Fibroblast of lung (primary cell): ENCODE measurements at regions not wholly inside any gene's neighbourhood (a gene's known extent, or its start where the extent isn't known, plus 50 kb on each side); places are given as distances from the start of the nearest gene placed in this dataset.

Experiments
- DNase-seq, 2 donors: peaks; one replicate each; pipeline versions ENCODE4 v3.0.0 to v3.0.0-alpha.2; 2010; ENCODE audit warnings: low read depth in 2 of 2
- H2AFZ ChIP-seq: 2 replicates; pipeline ENCODE4 v1.5.1; 2012; ENCODE audit warnings: low read length, control low read depth, inconsistent platforms
- H3K27ac ChIP-seq: 2 replicates; pipeline ENCODE4 v1.5.1; 2011; ENCODE audit warnings: low read length, control low read depth; ENCODE audit not compliant: insufficient read depth
- H3K27me3 ChIP-seq: 2 replicates; pipeline ENCODE4 v1.5.1; 2011; ENCODE audit warnings: mild to moderate bottlenecking, low read length; ENCODE audit not compliant: control insufficient read depth, insufficient read depth
- H3K36me3 ChIP-seq: 2 replicates; pipeline ENCODE4 v1.5.1; 2011; ENCODE audit warnings: low read length; ENCODE audit not compliant: control insufficient read depth, insufficient read depth
- H3K4me1 ChIP-seq: 2 replicates; pipeline ENCODE4 v1.5.1; 2011; ENCODE audit warnings: low read length; ENCODE audit not compliant: control insufficient read depth, insufficient read depth; ENCODE audit errors: extremely low read depth
- H3K4me2 ChIP-seq: 2 replicates; pipeline ENCODE4 v1.5.1; 2011; ENCODE audit warnings: low read length, control low read depth; ENCODE audit not compliant: insufficient read depth; ENCODE audit errors: extremely low read depth
- H3K4me3 ChIP-seq, 4 experiments: fragments of 200-600 bp in 1 of 4; sonication (generic) in 1 of 4; replicated peaks in 1 of 4; 2 replicates each; pipeline ENCODE4 v1.5.1; 2011 to 2016; ENCODE audit warnings: low read length in 4 of 4, low read depth in 3 of 4, mild to moderate bottlenecking in 3 of 4, control low read depth in 2 of 4, inconsistent platforms in 1 of 4, mixed read lengths in 1 of 4; ENCODE audit not compliant: insufficient read depth in 1 of 4; ENCODE audit errors: control extremely low read depth in 1 of 4
- H3K79me2 ChIP-seq: 2 replicates; pipeline ENCODE4 v1.5.1; 2012; ENCODE audit warnings: mild to moderate bottlenecking, low read length, inconsistent platforms; ENCODE audit not compliant: control insufficient read depth, insufficient read depth
- H3K9ac ChIP-seq: 2 replicates; pipeline ENCODE4 v1.5.1; 2011; ENCODE audit warnings: mild to moderate bottlenecking, low read length, control low read depth; ENCODE audit not compliant: insufficient read depth
- H3K9me3 ChIP-seq: 2 replicates; pipeline ENCODE4 v1.5.1; 2012; ENCODE audit warnings: low read depth, low read length; ENCODE audit not compliant: control insufficient read depth, insufficient read depth
- H4K20me1 ChIP-seq: 2 replicates; pipeline ENCODE4 v1.5.1; 2011; ENCODE audit warnings: low read length; ENCODE audit not compliant: control insufficient read depth, insufficient read depth; ENCODE audit errors: extremely low read depth
- EZH2 ChIP-seq: IDR thresholded peaks from 2 replicates; pipeline ENCODE4 v1.5.1; 2012; ENCODE audit warnings: low read length, control low read depth, mild to moderate bottlenecking; ENCODE audit errors: missing control alignments
- TF ChIP-seq, protein P1 (sequence below), 2 donors: IDR thresholded peaks in 1 of 2; conservative IDR thresholded peaks in 1 of 2; 1 replicate in 1 of 2; 2 replicates in 1 of 2; pipeline ENCODE4 v1.5.1; 2011 to 2012; ENCODE audit warnings: low read length in 2 of 2, control low read depth in 1 of 2, inconsistent platforms in 1 of 2, low read depth in 1 of 2, mild to moderate bottlenecking in 1 of 2

DNA sequence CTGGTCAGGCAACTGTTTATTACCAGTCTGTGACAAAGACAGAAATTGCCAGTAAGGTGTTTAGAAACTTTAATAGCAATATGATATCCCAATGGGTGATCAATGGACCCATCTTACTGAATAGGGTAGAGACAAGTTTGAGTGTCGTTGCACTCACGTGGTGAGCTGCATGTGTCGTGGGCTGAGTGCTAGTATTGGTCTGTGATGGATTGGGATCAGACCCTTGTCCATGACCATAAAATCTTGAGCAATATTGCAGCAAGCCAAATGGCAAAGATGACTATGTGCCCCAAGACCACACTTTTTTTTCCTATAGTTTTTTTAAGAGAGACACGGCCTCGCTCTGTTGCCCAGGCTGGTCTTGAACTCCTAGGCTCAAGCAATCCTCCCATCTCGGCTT is 114.5 kb downstream of the PALM2AKAP2 start:
- H3K36me3 ChIP-seq, result peaks cover 1% of the 10 kb centered on the region
- H3K9me3 ChIP-seq, result no peaks in the 10 kb centered on the region
- no peak for DNase-seq
- no peak overlapping the region for H3K9ac ChIP-seq
- no peak overlapping the region for H3K4me2 ChIP-seq
- TF ChIP-seq, protein P1, sequence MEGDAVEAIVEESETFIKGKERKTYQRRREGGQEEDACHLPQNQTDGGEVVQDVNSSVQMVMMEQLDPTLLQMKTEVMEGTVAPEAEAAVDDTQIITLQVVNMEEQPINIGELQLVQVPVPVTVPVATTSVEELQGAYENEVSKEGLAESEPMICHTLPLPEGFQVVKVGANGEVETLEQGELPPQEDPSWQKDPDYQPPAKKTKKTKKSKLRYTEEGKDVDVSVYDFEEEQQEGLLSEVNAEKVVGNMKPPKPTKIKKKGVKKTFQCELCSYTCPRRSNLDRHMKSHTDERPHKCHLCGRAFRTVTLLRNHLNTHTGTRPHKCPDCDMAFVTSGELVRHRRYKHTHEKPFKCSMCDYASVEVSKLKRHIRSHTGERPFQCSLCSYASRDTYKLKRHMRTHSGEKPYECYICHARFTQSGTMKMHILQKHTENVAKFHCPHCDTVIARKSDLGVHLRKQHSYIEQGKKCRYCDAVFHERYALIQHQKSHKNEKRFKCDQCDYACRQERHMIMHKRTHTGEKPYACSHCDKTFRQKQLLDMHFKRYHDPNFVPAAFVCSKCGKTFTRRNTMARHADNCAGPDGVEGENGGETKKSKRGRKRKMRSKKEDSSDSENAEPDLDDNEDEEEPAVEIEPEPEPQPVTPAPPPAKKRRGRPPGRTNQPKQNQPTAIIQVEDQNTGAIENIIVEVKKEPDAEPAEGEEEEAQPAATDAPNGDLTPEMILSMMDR (conservative IDR thresholded peaks at IDR 0.05 in 1 of 2, IDR thresholded peaks at IDR 0.05 in 1 of 2; ENCODE audit: low read depth in 1 of 2, low read length in 2 of 2), result no peak
- no peak for TF ChIP-seq EZH2
- no peak overlapping the region for H3K4me3 ChIP-seq
- H3K27ac ChIP-seq, result no peak overlapping the region
- H4K20me1 ChIP-seq, result no peaks in the 10 kb centered on the region
- H3K79me2 ChIP-seq, result no peaks in the 10 kb centered on the region
- peaks cover 4% of the 10 kb centered on the region for H3K4me1 ChIP-seq
- H3K27me3 ChIP-seq, result no peaks in the 10 kb centered on the region
- no peak overlapping the region for H2AFZ ChIP-seq

DNA sequence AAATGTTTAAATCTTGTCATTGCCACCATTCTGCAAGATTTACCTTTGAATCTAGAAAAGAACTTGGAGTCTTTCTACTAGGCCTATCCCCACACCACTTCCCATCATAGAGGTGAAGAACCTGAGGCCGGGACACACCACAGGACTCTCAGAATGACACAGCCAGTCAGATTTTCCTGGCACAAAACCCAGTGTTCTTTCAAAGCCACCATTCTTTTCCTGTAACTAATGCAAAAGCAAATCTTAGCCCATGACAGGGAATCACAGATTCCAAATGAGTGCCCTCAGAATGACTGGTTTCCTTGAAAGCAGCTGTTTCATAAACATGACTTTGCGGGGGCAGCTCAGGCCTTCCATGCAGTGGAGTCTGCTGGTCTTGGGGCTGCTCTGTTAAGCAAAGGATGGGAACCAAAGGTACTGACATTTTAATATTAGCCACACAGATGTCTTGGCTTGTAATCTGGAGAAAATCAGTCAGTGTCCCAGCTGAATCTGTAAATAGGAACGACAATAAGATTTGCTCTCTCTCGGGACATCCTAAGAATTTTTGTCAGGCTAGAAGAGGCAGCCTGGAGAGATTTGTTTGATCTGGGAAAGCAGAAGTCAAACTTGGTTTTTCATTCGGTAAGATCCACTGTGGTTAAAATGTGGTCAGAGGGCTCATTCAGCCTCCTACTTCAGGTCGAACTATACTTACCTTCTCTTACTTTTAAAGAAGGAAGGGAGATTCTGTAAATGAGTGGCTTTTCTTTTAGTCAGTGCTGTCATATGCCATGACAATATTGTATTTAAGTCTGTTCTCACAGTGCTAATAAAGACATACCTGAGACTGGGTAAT is 115.1 kb downstream of the PALM2AKAP2 start:
- Histone ChIP-seq H3K4me1 (peaks cover 4% of the 10 kb centered on the region), H3K9ac (no peak overlapping the region), H3K27ac (no peak overlapping the region), H3K9me3 (no peaks in the 10 kb centered on the region), H3K36me3 (peaks cover 1% of the 10 kb centered on the region), H3K27me3 (no peaks in the 10 kb centered on the region), H2AFZ (no peak overlapping the region), H3K4me3 (no peak overlapping the region), H3K79me2 (no peaks in the 10 kb centered on the region), H3K4me2 (no peak overlapping the region), H4K20me1 (no peaks in the 10 kb centered on the region)
- DNase-seq, result peak in 1 of 2 donors; percentile 88
- TF ChIP-seq, protein P1 (conservative IDR thresholded peaks at IDR 0.05 in 1 of 2, IDR thresholded peaks at IDR 0.05 in 1 of 2; ENCODE audit: low read depth in 1 of 2, low read length in 2 of 2), result no peak

DNA sequence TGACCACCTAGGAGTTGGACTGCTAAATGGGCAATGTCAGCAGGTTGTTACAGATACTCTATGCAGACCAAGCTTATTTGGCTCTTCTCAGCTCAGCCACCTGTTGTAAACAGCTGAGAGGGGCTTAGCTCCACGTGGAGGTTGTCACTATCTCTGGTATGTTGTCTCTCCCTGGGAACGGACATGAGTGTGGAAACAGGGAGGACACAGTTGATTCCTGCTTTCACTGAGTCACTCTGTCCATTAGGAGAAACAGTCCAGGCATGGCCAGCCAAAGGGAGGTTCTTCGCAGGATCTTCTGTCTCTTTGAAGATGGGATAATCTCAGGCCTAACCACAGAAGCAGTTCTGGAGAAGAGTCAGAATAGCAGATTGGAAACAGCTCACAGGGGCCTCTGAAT is 121.2 kb downstream of the PALM2AKAP2 start:
- peak in 1 of 2 donors; percentile 39 for DNase-seq
- TF ChIP-seq EZH2, result no peak
- TF ChIP-seq, protein P1 (conservative IDR thresholded peaks at IDR 0.05 in 1 of 2, IDR thresholded peaks at IDR 0.05 in 1 of 2; ENCODE audit: low read depth in 1 of 2, low read length in 2 of 2), result no peak
- H3K27ac ChIP-seq, result no peak overlapping the region
- no peaks in the 10 kb centered on the region for H3K27me3 ChIP-seq
- H3K9ac ChIP-seq, result no peak overlapping the region
- H3K4me2 ChIP-seq, result no peak overlapping the region
- H3K36me3 ChIP-seq, result no peaks in the 10 kb centered on the region
- no peak overlapping the region for H3K4me3 ChIP-seq
- H3K79me2 ChIP-seq, result no peaks in the 10 kb centered on the region
- peaks cover 3% of the 10 kb centered on the region for H3K4me1 ChIP-seq
- no peaks in the 10 kb centered on the region for H3K9me3 ChIP-seq
- no peaks in the 10 kb centered on the region for H4K20me1 ChIP-seq
- no peak overlapping the region for H2AFZ ChIP-seq
